Ovary (tissue), 3 donors: ENCODE measurements at regions not wholly inside any gene's neighbourhood (a gene's known extent, or its start where the extent isn't known, plus 50 kb on each side); places are given as distances from the start of the nearest gene placed in this dataset.

ENCODE experiments used
- EP300 ChIP-seq: sonication (generic); formaldehyde crosslinking; IDR thresholded peaks from one replicate; pipeline ENCODE4 v1.6.1; 2017; ENCODE audit warnings: antibody characterized with exemption
- POLR2A ChIP-seq: fragments of 450-650 bp; IDR thresholded peaks from one replicate; pipeline ENCODE4 v1.6.1; 2017; ENCODE audit warnings: antibody characterized with exemption, mild to moderate bottlenecking, moderate library complexity
- TF ChIP-seq, protein P1 (sequence below), 3 donors: fragments of 450-650 bp in 2 of 3; fragments of 200-600 bp in 1 of 3; IDR thresholded peaks; one replicate each; pipeline versions ENCODE4 v1.5.1 to v1.8.0; 2016 to 2022; ENCODE audit warnings: antibody characterized with exemption in 3 of 3, mild to moderate bottlenecking in 1 of 3
- donor health status: DM: no; HTN: no; CAD: no.

- TF ChIP-seq, protein P1, sequence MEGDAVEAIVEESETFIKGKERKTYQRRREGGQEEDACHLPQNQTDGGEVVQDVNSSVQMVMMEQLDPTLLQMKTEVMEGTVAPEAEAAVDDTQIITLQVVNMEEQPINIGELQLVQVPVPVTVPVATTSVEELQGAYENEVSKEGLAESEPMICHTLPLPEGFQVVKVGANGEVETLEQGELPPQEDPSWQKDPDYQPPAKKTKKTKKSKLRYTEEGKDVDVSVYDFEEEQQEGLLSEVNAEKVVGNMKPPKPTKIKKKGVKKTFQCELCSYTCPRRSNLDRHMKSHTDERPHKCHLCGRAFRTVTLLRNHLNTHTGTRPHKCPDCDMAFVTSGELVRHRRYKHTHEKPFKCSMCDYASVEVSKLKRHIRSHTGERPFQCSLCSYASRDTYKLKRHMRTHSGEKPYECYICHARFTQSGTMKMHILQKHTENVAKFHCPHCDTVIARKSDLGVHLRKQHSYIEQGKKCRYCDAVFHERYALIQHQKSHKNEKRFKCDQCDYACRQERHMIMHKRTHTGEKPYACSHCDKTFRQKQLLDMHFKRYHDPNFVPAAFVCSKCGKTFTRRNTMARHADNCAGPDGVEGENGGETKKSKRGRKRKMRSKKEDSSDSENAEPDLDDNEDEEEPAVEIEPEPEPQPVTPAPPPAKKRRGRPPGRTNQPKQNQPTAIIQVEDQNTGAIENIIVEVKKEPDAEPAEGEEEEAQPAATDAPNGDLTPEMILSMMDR (IDR thresholded peaks at IDR 0.05), result no peak
- TF ChIP-seq POLR2A, result no peak
- TF ChIP-seq EP300, result no peak
Measured at GRCh38 chr2:78832481-78832880, 193.0 kb upstream of the REG3G start.
